Neural cell (in vitro differentiated cells): ENCODE measurements at regions not wholly inside any gene's neighbourhood (a gene's known extent, or its start where the extent isn't known, plus 50 kb on each side); places are given as distances from the start of the nearest gene placed in this dataset.

ENCODE experiments used
- SMC3 ChIP-seq: fragments of 450-650 bp; conservative IDR thresholded peaks from 2 replicates; pipeline ENCODE4 v1.6.1; 2014; ENCODE audit warnings: antibody characterized with exemption, mild to moderate bottlenecking, moderate library complexity; ENCODE audit not compliant: poor library complexity
- TF ChIP-seq, protein P1 (sequence below): fragments of 450-650 bp; IDR thresholded peaks from 2 replicates; pipeline ENCODE4 v1.5.1; 2014; ENCODE audit warnings: antibody characterized with exemption, mild to moderate bottlenecking, moderate library complexity; ENCODE audit not compliant: poor library complexity, severe bottlenecking

DNA sequence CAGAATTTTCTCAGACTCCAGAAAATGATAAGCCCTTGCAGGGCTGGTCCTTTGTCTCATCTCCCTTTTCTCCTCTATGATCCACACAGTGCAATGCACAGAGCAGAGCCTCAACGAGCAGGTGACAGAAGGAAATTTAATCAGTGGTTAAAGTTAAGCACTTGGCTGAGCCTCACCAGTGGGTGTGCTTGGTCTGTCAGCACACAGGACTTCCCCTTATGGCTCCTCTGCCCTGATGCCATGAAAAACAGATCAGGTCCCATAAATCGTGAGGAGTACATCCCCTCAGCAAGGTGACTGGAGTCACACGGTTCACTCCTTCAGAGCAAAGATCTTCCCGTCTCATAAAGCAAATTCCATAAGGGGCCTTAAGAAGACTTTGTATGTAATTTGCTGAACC is 818.2 kb downstream of the UQCRFS1 start:
- TF ChIP-seq, protein P1, sequence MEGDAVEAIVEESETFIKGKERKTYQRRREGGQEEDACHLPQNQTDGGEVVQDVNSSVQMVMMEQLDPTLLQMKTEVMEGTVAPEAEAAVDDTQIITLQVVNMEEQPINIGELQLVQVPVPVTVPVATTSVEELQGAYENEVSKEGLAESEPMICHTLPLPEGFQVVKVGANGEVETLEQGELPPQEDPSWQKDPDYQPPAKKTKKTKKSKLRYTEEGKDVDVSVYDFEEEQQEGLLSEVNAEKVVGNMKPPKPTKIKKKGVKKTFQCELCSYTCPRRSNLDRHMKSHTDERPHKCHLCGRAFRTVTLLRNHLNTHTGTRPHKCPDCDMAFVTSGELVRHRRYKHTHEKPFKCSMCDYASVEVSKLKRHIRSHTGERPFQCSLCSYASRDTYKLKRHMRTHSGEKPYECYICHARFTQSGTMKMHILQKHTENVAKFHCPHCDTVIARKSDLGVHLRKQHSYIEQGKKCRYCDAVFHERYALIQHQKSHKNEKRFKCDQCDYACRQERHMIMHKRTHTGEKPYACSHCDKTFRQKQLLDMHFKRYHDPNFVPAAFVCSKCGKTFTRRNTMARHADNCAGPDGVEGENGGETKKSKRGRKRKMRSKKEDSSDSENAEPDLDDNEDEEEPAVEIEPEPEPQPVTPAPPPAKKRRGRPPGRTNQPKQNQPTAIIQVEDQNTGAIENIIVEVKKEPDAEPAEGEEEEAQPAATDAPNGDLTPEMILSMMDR, result no peak
- TF ChIP-seq SMC3, result no peak
